ENCODE measurements at regions not wholly inside any gene's neighbourhood (a gene's known extent, or its start where the extent isn't known, plus 50 kb on each side); places are given as distances from the start of the nearest gene placed in this dataset.

DNA sequence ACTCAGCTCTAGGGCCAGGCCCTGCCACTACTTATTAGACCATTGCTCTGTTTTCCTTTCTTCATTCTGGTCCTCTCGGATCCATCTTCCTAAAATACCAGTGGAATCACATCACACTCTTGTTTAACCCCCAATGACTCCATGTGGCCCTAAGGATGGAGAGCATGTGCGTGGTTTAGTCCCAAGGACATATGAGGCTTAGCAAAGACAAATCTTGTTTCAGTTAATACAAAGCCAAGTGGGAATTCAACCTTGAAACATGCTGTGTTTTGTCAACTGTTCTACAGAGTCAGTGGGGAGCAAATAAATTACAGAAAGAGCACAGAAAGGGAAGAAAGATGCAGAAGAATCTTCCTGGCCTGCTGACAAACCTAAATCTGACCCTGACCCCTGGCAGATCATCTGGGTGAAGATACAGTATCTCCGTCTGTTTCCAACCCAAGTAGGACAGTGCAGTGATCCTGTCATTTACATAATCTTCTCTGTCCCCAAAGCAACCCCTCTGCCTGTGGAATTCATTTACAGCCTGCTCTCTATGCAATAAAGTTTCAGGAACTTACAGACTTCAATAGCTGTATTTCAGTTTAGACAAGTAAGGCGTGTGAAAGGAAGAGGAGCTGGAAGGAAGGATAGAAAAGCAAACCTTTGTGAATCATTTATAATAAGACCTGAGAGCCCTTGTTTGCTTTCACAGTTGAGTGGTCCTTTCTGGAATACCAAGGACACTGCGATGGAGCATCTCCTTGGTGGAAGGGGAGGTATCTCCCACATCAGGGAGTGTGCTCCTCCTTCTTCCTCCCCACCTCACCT is 144.0 kb downstream of the THBS2 start:
- H3K36me3 Mint-ChIP-seq (ENCODE audit: low read depth): peaks cover 2% of the 10 kb centered on the region
- no peaks in the 10 kb centered on the region for H3K27me3 Mint-ChIP-seq (ENCODE audit: low read depth)
- no peak for DNase-seq (ENCODE audit: low read depth, low spot score)
- no peak overlapping the region for H3K27ac Mint-ChIP-seq (ENCODE audit: unreplicated experiment)
- TF ChIP-seq, protein P1, sequence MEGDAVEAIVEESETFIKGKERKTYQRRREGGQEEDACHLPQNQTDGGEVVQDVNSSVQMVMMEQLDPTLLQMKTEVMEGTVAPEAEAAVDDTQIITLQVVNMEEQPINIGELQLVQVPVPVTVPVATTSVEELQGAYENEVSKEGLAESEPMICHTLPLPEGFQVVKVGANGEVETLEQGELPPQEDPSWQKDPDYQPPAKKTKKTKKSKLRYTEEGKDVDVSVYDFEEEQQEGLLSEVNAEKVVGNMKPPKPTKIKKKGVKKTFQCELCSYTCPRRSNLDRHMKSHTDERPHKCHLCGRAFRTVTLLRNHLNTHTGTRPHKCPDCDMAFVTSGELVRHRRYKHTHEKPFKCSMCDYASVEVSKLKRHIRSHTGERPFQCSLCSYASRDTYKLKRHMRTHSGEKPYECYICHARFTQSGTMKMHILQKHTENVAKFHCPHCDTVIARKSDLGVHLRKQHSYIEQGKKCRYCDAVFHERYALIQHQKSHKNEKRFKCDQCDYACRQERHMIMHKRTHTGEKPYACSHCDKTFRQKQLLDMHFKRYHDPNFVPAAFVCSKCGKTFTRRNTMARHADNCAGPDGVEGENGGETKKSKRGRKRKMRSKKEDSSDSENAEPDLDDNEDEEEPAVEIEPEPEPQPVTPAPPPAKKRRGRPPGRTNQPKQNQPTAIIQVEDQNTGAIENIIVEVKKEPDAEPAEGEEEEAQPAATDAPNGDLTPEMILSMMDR (conservative IDR thresholded peaks at IDR 0.05): no peak
- H3K9me3 Mint-ChIP-seq: peaks cover 8% of the 10 kb centered on the region
- no peak overlapping the region for H3K4me3 Mint-ChIP-seq
- no peaks in the 10 kb centered on the region for H3K4me1 Mint-ChIP-seq

DNA sequence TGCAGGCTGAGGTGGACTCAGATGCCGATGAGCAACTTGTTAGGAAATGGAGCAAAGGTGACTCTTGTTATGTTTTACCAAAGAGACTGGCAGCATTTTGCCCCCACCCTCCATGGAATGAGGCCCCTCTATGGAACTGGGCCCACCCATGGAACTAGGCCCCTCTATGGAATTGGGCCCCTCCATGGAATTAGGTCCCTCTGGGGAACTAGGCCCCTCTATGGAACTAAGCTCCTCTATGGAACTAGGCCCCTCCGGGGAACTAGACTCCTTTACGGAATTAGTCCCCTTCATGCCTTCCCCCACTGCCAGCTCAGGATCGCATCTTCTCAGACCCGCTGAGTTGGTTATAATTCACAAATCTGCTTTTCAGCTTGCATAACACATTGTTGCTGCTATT is 144.9 kb downstream of the THBS2 start:
- Mint-ChIP-seq H3K4me3 (no peak overlapping the region), H3K36me3 (ENCODE audit: low read depth) (peaks cover 2% of the 10 kb centered on the region), H3K4me1 (no peaks in the 10 kb centered on the region), H3K27ac (ENCODE audit: unreplicated experiment) (no peak overlapping the region), H3K27me3 (ENCODE audit: low read depth) (no peaks in the 10 kb centered on the region), H3K9me3 (peaks cover 11% of the 10 kb centered on the region)
- DNase-seq (ENCODE audit: low read depth, low spot score): no peak
- TF ChIP-seq, protein P1 (conservative IDR thresholded peaks at IDR 0.05): no peak

DNA sequence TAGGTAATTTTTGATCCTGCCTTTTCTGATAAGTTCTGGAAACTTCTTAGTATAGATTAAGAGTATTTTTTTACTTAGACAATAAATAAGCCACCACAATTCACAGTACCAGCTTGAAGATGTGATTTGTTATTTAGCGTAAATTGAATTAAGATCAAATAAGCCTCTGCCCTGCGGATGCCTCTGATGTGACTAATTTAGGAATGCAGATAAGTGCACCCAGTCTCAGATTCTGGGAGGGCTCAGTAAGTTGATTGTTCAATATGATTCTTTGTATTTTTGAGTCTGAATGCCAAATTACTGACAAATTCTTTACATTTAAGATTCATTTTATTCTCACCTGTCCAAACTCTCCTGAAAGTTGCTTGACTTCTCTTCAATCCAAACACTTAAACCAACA is 147.5 kb downstream of the THBS2 start:
- Mint-ChIP-seq H3K27me3 (ENCODE audit: low read depth) (no peaks in the 10 kb centered on the region), H3K4me1 (no peaks in the 10 kb centered on the region), H3K4me3 (no peak overlapping the region), H3K36me3 (ENCODE audit: low read depth) (peaks cover 2% of the 10 kb centered on the region), H3K9me3 (peaks cover 11% of the 10 kb centered on the region), H3K27ac (ENCODE audit: unreplicated experiment) (no peak overlapping the region)
- no peak for DNase-seq (ENCODE audit: low read depth, low spot score)
- TF ChIP-seq, protein P1 (conservative IDR thresholded peaks at IDR 0.05): no peak

DNA sequence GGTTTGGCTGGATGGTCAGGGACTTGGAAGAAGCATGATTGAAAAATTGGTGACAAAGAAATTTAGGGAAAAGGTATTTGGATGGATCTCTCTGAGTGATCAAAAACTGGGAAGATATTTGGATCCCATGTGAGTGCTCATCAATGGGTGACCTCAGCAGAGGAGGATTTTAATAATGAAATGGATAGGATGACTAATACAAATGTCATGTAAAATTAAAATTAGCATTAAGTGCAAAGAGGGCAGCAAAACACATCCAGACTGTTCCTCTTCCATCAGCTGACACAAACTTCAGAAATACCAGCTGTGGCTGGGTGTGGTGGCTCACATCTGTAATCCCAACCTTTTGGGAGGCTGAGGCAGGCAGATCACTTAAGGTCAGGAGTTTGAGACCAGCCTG is 151.7 kb downstream of the THBS2 start:
- H3K36me3 Mint-ChIP-seq (ENCODE audit: low read depth): peaks cover 2% of the 10 kb centered on the region
- no peak overlapping the region for H3K27ac Mint-ChIP-seq (ENCODE audit: unreplicated experiment)
- H3K9me3 Mint-ChIP-seq: peaks cover 10% of the 10 kb centered on the region
- H3K27me3 Mint-ChIP-seq (ENCODE audit: low read depth): no peaks in the 10 kb centered on the region
- DNase-seq (ENCODE audit: low read depth, low spot score): no peak
- H3K4me1 Mint-ChIP-seq: peaks cover 18% of the 10 kb centered on the region
- TF ChIP-seq, protein P1 (conservative IDR thresholded peaks at IDR 0.05): no peak
- no peak overlapping the region for H3K4me3 Mint-ChIP-seq

DNA sequence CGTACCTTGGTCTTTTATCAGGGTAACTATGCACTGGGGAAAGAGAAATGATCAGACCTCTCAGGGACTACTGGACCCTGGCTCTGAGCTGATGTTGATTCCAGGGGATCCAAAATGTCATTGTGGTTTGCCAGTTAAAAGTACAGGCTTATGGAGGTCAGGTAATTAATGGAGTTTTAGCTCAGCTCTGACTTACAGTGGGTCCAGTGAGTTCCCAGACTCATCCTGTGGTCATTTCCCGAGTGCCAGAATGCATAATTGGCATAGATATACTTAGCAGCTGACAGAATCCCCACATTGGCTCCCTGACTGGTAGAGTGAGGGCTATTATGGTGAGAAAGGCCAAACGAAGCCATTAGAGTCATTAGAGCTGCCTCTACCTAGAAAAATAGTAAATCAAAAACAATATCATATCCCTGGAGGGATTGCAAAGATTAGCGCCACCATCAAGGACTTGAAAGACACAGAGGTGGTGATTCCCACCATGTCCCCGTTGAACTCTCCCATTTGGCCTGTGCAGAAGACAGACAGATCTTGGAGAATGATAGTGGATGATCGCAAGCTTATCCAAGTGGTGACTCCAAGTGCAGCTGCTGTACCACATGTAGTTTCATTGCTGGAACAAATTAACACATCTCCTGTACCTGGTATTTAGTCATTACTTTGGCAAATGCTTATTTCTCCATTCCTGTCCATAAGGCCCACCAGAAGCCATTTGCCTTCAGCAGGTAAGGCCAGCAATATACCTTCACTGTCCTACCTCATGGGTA is 152.4 kb downstream of the THBS2 start:
- DNase-seq (ENCODE audit: low read depth, low spot score): no peak

More for the DNA sequence above, 152.4 kb downstream of the THBS2 start:
- TF ChIP-seq, protein P1 (conservative IDR thresholded peaks at IDR 0.05): no peak
- Mint-ChIP-seq H3K27ac (ENCODE audit: unreplicated experiment) (no peak overlapping the region), H3K9me3 (peaks cover 10% of the 10 kb centered on the region), H3K36me3 (ENCODE audit: low read depth) (peaks cover 2% of the 10 kb centered on the region), H3K4me1 (peaks cover 21% of the 10 kb centered on the region), H3K27me3 (ENCODE audit: low read depth) (no peaks in the 10 kb centered on the region), H3K4me3 (no peak overlapping the region)

Measured in neural crest cell (in vitro differentiated cells).